Heart right ventricle (tissue), 16 donors: ENCODE measurements at regions not wholly inside any gene's neighbourhood (a gene's known extent, or its start where the extent isn't known, plus 50 kb on each side); places are given as distances from the start of the nearest gene placed in this dataset.

Experiments used
- ATAC-seq, 8 donors: fragments of 200-7000 bp; cut with Tn5 transposase; one replicate each; pipeline ENCODE4 v1.9.1; 2020; ENCODE audit warnings: mild to moderate bottlenecking in 8 of 8, moderate library complexity in 8 of 8, moderate number of reproducible peaks in 1 of 8
- DNase-seq, 2 donors: peaks; one replicate each; pipeline ENCODE4 v3.0.0-alpha.2; 2020
- H3K27ac ChIP-seq, 10 donors: fragments of 200-600 bp; sonication (generic) in 2 of 10; one replicate each; pipeline versions ENCODE4 v1.5.0 to v1.8.0; 2020 to 2022; ENCODE audit warnings: mild to moderate bottlenecking in 3 of 10
- H3K27me3 ChIP-seq, 7 donors: fragments of 200-600 bp; one replicate each; pipeline ENCODE4 v1.8.0; 2021 to 2022; ENCODE audit warnings: mild to moderate bottlenecking in 2 of 7
- H3K36me3 ChIP-seq, 9 donors: fragments of 200-600 bp; sonication (generic) in 1 of 9; one replicate each; pipeline versions ENCODE4 v1.5.0 to v1.8.0; 2020 to 2022; ENCODE audit warnings: mild to moderate bottlenecking in 2 of 9
- H3K4me1 ChIP-seq, 9 donors: fragments of 200-600 bp; sonication (generic) in 1 of 9; one replicate each; pipeline versions ENCODE4 v1.5.0 to v1.8.0; 2020 to 2022; ENCODE audit warnings: mild to moderate bottlenecking in 4 of 9
- H3K4me3 ChIP-seq, 10 donors: fragments of 200-600 bp; sonication (generic) in 2 of 10; one replicate each; pipeline versions ENCODE4 v1.5.0 to v1.8.0; 2020 to 2022; ENCODE audit warnings: mild to moderate bottlenecking in 7 of 10, moderate library complexity in 2 of 10
- H3K9me3 ChIP-seq, 11 donors: fragments of 200-600 bp in 10 of 11; sonication (generic) in 2 of 11; one replicate each; pipeline versions ENCODE4 v1.5.0 to v1.8.0; 2013 to 2022; ENCODE audit warnings: mild to moderate bottlenecking in 2 of 11, control low read depth in 1 of 11, moderate library complexity in 1 of 11
- WGBS, 2 donors: extraction: QIAGEN DNeasy Blood & Tissue Kit; methylation state at CpG; one replicate each; pipeline ENCODE4 v1.1.7; 2013; ENCODE audit warnings: inconsistent platforms in 1 of 2; 5-methylcytosine and 5-hydroxymethylcytosine counted together
- intact Hi-C, 10 donors: fragments of 100-400 bp; cut with DNase I; formaldehyde crosslinking; loops; one replicate each; pipeline versions ENCODE4 v1.11.1 to v1.14.2; 2022
- TF ChIP-seq, protein P1 (sequence below), 9 donors: fragments of 200-600 bp; sonication (generic) in 2 of 9; IDR thresholded peaks; one replicate each; pipeline versions ENCODE4 v1.5.0 to v1.8.0; 2021 to 2022; ENCODE audit warnings: antibody characterized with exemption in 9 of 9, mild to moderate bottlenecking in 5 of 9, moderate library complexity in 1 of 9
- donor health status: Arrhythmogenic right ventricular cardiomyopathy.
- donor health status: ischemic (EF 13 %, LVEDD 7.1; RV severe dilation, severe dysfunction).
- donor health status: healthy with polysubstance abuse.
- donor health status: DM: no; HTN: yes; CAD: no.
- donor health status: DM: no; HTN: no; CAD: no.
- donor health status: ischemic (EF 25% LVEDD 6.9; RV normal size, moderate dysfunction).
- donor health status: ischemic (EF 25% LVEDD 5.7; RV mildly dilated, moderate dysfunction).
- donor health status: healthy.
- donor health status: DM: yes; HTN: yes; CAD: no.
- donor health status: Ischemic cardiomyopathy.
- donor health status: ischemic (EF 35%, LVEDD 5.7; RV mildly dilated, moderate dysfunction).
- donor health status: nonischemic (EF 11% LVEDD 7.7; RV severe dilation, severe dysfunction).
- donor health status: DM: yes; HTN: yes; CAD: no.
- donor health status: PGD.
- donor health status: ischemic (EF 29% LVEDD 5.4; RV normal size, mild dysfunction).
- donor health status: nonischemic (EF 23%, LVEDD 6.1; RV moderate dilation, normal function).

GRCh38 chr12:115683240-115683780, 594.2 kb downstream of the MED13L start:
- Histone ChIP-seq H3K27ac (no peak overlapping the region), H3K4me3 (no peak overlapping the region), H3K36me3 (no peaks in the 10 kb centered on the region), H3K27me3 (no peaks in the 10 kb centered on the region), H3K4me1 (no peaks in the 10 kb centered on the region), H3K9me3 (peaks cover 0 to 9% (median 0%) of the 10 kb centered on the region in 11 donors)
- TF ChIP-seq, protein P1, sequence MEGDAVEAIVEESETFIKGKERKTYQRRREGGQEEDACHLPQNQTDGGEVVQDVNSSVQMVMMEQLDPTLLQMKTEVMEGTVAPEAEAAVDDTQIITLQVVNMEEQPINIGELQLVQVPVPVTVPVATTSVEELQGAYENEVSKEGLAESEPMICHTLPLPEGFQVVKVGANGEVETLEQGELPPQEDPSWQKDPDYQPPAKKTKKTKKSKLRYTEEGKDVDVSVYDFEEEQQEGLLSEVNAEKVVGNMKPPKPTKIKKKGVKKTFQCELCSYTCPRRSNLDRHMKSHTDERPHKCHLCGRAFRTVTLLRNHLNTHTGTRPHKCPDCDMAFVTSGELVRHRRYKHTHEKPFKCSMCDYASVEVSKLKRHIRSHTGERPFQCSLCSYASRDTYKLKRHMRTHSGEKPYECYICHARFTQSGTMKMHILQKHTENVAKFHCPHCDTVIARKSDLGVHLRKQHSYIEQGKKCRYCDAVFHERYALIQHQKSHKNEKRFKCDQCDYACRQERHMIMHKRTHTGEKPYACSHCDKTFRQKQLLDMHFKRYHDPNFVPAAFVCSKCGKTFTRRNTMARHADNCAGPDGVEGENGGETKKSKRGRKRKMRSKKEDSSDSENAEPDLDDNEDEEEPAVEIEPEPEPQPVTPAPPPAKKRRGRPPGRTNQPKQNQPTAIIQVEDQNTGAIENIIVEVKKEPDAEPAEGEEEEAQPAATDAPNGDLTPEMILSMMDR (IDR thresholded peaks at IDR 0.05), result no peak
- intact Hi-C loops, result no loop called here
- ATAC-seq (no peak), DNase-seq (no peak)
- 64% methylated on average over 5 of the region's 5 CpGs for WGBS, 2 donors

DNA sequence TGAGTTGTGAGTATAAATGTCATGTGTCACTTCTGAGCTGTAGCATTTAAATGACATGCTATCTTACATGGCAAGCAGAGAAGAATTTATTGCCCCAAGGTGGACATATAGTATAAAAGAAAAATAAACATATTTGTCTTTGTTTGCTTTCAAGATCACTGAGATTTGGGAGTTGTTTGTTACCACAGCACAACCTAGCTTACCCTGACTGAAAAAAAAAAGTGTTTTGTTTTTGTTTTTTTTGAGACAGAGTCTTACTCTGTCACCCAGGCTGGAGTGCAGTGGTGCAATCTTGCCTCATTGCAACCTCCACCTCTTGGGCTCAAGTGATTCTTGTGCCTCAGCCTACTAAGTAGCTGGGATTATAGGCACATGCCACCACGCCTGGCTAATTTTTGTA, 596.5 kb downstream of the MED13L start:
- Histone ChIP-seq H3K4me1 (no peaks in the 10 kb centered on the region), H3K9me3 (peaks cover 0 to 12% (median 0%) of the 10 kb centered on the region in 11 donors), H3K36me3 (no peaks in the 10 kb centered on the region), H3K27ac (no peak overlapping the region), H3K4me3 (no peak overlapping the region), H3K27me3 (no peaks in the 10 kb centered on the region)
- WGBS, 2 donors, result 90 to 95% methylated on average over 1 of the region's 1 CpG
- DNase-seq (no peak), ATAC-seq (no peak)
- intact Hi-C loops, result no loop called here
- TF ChIP-seq, protein P1 (IDR thresholded peaks at IDR 0.05), result no peak

DNA sequence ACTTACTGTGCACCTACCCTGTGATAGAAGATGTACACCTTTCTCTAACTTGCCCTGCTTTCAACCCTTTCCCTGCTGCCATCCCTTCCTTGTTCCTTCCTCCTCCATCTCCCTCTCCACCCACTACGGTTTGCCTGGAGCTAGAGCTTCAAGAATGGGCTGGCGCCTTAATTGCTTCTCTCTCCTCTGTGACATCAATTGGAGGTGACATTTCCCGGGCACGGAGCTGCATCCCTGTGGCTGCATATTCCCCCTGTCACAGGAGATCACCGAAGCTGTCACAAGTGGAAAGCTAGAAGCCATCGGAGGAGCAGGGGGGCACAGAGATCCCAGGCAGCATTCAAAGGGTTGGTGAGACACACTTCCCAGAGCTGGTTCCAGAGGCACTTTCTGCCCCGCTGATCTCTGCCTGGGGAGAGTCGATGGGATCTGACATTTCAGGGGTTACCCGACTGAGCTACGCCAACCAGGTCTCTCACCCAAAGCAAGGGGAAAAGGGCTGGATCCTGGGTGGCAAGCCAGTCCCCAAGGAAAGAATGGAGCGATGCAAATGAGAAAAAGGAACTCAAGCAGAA, 604.9 kb downstream of the MED13L start:
- TF ChIP-seq, protein P1 (IDR thresholded peaks at IDR 0.05), result no peak
- H3K27me3 ChIP-seq, result peaks cover 0 to 10% (median under 1%) of the 10 kb centered on the region in 7 donors
- no peak overlapping the region for H3K27ac ChIP-seq
- no peaks in the 10 kb centered on the region for H3K4me1 ChIP-seq
- WGBS, 2 donors, result 90 to 92% methylated on average over 11 of the region's 11 CpGs
- ATAC-seq (no peak), DNase-seq (no peak)
- H3K9me3 ChIP-seq, result peaks cover 0 to 4% (median 0%) of the 10 kb centered on the region in 11 donors
- no peaks in the 10 kb centered on the region for H3K36me3 ChIP-seq
- H3K4me3 ChIP-seq, result no peak overlapping the region
- intact Hi-C loops, result no loop called here

DNA sequence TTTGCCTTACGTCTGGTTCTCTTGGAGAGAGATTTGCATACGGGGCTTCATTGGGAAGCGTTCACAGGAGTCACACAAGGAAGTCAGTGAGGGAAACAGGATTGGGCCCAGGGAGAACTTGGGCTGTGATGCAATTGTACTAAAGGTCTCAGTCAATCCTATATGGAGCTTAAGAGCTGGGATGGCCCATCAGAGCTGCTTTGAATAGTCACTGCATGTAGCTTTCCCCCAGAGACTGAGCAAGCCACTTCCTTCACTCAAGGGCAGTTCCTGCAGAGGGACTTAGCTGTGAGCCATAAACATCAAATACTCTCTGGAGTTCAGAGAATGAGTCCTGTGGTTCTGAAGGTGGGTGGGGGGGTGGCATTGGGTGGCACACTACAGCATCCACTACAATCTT, 605.4 kb downstream of the MED13L start:
- DNase-seq (no peak), ATAC-seq (no peak)
- Histone ChIP-seq H3K27ac (no peak overlapping the region), H3K27me3 (peaks cover 0 to 10% (median 3%) of the 10 kb centered on the region in 7 donors), H3K9me3 (peaks cover 0 to 4% (median 0%) of the 10 kb centered on the region in 11 donors), H3K4me3 (no peak overlapping the region), H3K36me3 (no peaks in the 10 kb centered on the region), H3K4me1 (no peaks in the 10 kb centered on the region)
- 68 to 80% methylated on average over 3 of the region's 3 CpGs for WGBS, 2 donors
- TF ChIP-seq, protein P1 (IDR thresholded peaks at IDR 0.05), result no peak
- intact Hi-C loops, result no loop called here
